Activated naive CD4-positive, alpha-beta T cell treated with anti-CD3 and anti-CD28 coated beads, Interleukin-2, amount 10 ng/mL, durations not matched to agents 7 days and 5 days (primary cell): ENCODE measurements at regions not wholly inside any gene's neighbourhood (a gene's known extent, or its start where the extent isn't known, plus 50 kb on each side); places are given as distances from the start of the nearest gene placed in this dataset.

Experiments
- CTCF ChIA-PET: fragments of 350-600 bp; sonication (Branson Sonifier 250); formaldehyde crosslinking; loops from one replicate; lab custom pipeline; 2021; ENCODE audit warnings: antibody characterized with exemption; lab: Charles Lee
- DNase-seq: peaks from one replicate; pipeline ENCODE4 v3.0.0-alpha.2; 2020
- H3K27ac Mint-ChIP-seq: one replicate; pipeline ENCODE4 v1.8.0; 2021; ENCODE audit warnings: mild to moderate bottlenecking, moderate library complexity, mixed read lengths
- H3K27me3 Mint-ChIP-seq: one replicate; pipeline ENCODE4 v1.8.0; 2021; ENCODE audit warnings: mild to moderate bottlenecking, mixed read lengths
- H3K36me3 Mint-ChIP-seq: one replicate; pipeline ENCODE4 v1.8.0; 2021; ENCODE audit warnings: mixed read lengths
- H3K4me1 Mint-ChIP-seq: one replicate; pipeline ENCODE4 v1.8.0; 2021; ENCODE audit warnings: mixed read lengths
- H3K4me3 Mint-ChIP-seq: one replicate; pipeline ENCODE4 v1.8.0; 2021; ENCODE audit warnings: mild to moderate bottlenecking, moderate library complexity, mixed read lengths
- H3K9me3 Mint-ChIP-seq: one replicate; pipeline ENCODE4 v1.8.0; 2021; ENCODE audit warnings: mixed read lengths

DNA sequence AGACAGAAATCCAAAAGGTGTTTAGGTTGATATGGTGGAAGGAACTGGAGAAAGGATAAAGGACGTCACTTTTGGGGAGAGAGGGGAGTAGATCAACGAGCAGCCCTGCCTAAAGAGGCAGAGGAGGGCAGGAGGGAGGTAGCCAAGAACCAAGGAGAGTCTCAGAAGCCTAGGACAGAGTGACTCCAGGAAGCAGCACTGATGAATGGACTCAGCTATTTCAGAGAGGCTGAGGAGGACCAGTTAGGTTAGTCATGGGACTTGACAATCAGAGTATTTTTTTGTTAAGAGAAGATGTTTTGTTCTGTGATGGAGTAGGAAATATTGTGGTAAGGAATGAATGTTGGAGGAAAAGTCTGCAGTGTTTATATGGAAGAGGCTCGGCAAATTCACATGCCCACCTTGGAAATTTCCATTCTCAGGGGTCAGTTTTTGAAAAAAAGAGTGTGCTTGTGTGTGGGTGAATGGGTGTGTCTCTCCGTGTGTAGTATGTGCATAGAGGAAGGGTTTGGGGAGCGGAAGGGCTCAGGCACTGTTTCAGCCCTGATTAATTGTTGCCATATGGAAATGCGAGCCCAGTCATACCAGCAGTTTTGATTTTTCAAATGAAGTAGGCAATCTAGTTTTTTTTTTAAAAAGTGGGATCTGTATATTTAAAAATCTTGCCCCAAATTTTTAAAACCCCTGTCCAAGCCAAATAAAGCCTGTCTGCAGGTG is 303.6 kb downstream of the SAMD5 start:
- H3K27ac Mint-ChIP-seq: no peak overlapping the region
- no peaks in the 10 kb centered on the region for H3K36me3 Mint-ChIP-seq
- no peak for DNase-seq
- no peak overlapping the region for H3K4me3 Mint-ChIP-seq
- no peaks in the 10 kb centered on the region for H3K9me3 Mint-ChIP-seq
- H3K4me1 Mint-ChIP-seq: no peaks in the 10 kb centered on the region
- CTCF ChIA-PET: no interaction called here
- H3K27me3 Mint-ChIP-seq: no peaks in the 10 kb centered on the region

DNA sequence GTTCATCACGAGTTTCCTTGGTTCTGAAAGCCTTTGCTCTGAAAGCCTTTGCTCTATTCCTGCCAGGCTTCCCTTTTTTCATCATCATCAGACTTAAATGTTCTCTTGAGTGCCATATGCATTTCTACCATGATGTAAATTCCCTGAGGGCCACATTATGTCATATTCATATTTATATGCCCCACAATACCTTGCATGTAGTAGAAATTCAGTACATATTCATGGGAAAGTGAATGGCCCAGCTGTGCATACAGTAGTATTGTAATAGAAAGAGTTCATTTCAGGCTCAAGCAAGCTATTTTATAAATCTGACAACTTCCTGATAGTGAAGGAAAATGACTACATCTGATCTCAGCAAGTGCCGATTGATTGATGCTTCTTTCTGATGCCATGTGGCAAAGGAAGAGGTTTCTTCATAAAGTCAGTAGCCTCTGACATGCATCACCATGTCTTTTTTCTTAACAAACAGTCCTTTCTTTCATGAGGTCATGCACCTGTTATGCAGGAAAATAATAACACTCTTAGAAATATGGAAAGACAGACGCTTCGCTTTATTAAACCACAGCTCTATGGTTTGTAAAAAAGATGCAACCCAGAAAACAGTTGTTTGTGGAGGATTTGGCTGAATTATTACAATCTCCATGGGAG is 308.7 kb downstream of the SAMD5 start:
- no peaks in the 10 kb centered on the region for H3K36me3 Mint-ChIP-seq
- CTCF ChIA-PET: no interaction called here
- no peaks in the 10 kb centered on the region for H3K4me1 Mint-ChIP-seq
- no peak overlapping the region for H3K27ac Mint-ChIP-seq
- no peaks in the 10 kb centered on the region for H3K27me3 Mint-ChIP-seq
- H3K4me3 Mint-ChIP-seq: no peak overlapping the region
- no peaks in the 10 kb centered on the region for H3K9me3 Mint-ChIP-seq
- DNase-seq: no peak

- Mint-ChIP-seq H3K27ac (no peak overlapping the region), H3K4me1 (no peaks in the 10 kb centered on the region), H3K27me3 (no peaks in the 10 kb centered on the region), H3K4me3 (no peak overlapping the region), H3K36me3 (no peaks in the 10 kb centered on the region), H3K9me3 (no peaks in the 10 kb centered on the region)
- DNase-seq: no peak
- CTCF ChIA-PET: no interaction called here
Measured at GRCh38 chr6:147820520-147820919, 312.0 kb downstream of the SAMD5 start.

- Mint-ChIP-seq H3K9me3 (no peaks in the 10 kb centered on the region), H3K27ac (no peak overlapping the region), H3K36me3 (no peaks in the 10 kb centered on the region), H3K4me1 (no peaks in the 10 kb centered on the region), H3K4me3 (no peak overlapping the region), H3K27me3 (no peaks in the 10 kb centered on the region)
- no peak for DNase-seq
- CTCF ChIA-PET: no interaction called here
Measured at GRCh38 chr6:147821295-147821897, 312.9 kb downstream of the SAMD5 start.

DNA sequence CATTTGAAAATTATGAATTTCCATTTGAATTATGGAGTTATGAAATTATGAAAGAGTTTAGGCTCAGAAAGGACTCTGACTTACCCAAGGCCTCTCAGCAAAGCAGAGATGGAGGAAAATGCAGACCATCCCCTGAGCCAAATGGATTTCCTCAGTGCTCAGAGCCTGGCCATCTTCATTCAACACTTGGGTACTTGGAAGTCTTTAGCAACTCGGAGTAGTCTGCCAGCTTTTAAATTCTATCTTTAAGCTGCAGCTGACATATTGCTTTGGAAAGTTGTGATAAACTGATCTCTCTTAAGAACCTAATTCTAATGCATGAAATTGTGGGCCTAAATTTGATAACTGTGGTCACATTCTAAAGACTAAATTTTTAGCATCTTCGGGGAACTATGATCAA is 315.4 kb downstream of the SAMD5 start:
- Mint-ChIP-seq H3K27me3 (no peaks in the 10 kb centered on the region), H3K27ac (no peak overlapping the region)

GRCh38 chr6:147825848-147826247 is 317.4 kb downstream of the SAMD5 start:
- no peaks in the 10 kb centered on the region for H3K36me3 Mint-ChIP-seq
- CTCF ChIA-PET: interaction anchor here (0.7 kb wide), 1 partner anchor 15 kb away, joined by 3 read pairs; no protein-coding TSS in a partner anchor
- no peaks in the 10 kb centered on the region for H3K27me3 Mint-ChIP-seq
- no peak for DNase-seq
- H3K27ac Mint-ChIP-seq: no peak overlapping the region
- no peaks in the 10 kb centered on the region for H3K9me3 Mint-ChIP-seq
- H3K4me3 Mint-ChIP-seq: no peak overlapping the region
- no peaks in the 10 kb centered on the region for H3K4me1 Mint-ChIP-seq

More for the DNA sequence above, 315.4 kb downstream of the SAMD5 start:
- Mint-ChIP-seq H3K36me3 (no peaks in the 10 kb centered on the region), H3K4me3 (no peak overlapping the region), H3K9me3 (no peaks in the 10 kb centered on the region), H3K4me1 (no peaks in the 10 kb centered on the region)
- DNase-seq: no peak
- CTCF ChIA-PET: no interaction called here

GRCh38 chr6:147826698-147827097 is 318.2 kb downstream of the SAMD5 start:
- H3K27ac Mint-ChIP-seq: no peak overlapping the region
- no peaks in the 10 kb centered on the region for H3K9me3 Mint-ChIP-seq
- DNase-seq: no peak
- no peaks in the 10 kb centered on the region for H3K4me1 Mint-ChIP-seq
- CTCF ChIA-PET: no interaction called here
- H3K27me3 Mint-ChIP-seq: no peaks in the 10 kb centered on the region
- no peaks in the 10 kb centered on the region for H3K36me3 Mint-ChIP-seq
- no peak overlapping the region for H3K4me3 Mint-ChIP-seq

DNA sequence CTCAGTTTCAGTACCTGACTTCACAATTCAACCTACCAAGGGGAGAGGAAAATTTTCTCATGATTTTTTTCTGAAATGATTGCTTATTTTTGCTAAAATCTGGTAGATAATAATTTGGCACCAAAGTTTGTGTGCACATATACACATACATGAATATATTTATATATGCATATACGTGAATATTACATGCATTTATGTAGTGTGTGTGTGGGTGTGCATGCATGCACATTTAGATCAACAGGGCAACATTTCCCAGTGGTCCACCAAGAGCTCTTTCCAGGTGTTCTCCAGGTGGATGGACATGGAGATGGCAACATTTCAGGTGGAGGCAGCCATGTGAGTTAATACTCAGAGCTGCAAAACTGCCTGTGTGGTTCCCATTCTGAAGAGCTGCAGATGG is 320.9 kb downstream of the SAMD5 start:
- Mint-ChIP-seq H3K27me3 (no peaks in the 10 kb centered on the region), H3K36me3 (no peaks in the 10 kb centered on the region), H3K9me3 (no peaks in the 10 kb centered on the region), H3K4me1 (no peaks in the 10 kb centered on the region), H3K4me3 (no peak overlapping the region), H3K27ac (no peak overlapping the region)
- CTCF ChIA-PET: no interaction called here
- no peak for DNase-seq

DNA sequence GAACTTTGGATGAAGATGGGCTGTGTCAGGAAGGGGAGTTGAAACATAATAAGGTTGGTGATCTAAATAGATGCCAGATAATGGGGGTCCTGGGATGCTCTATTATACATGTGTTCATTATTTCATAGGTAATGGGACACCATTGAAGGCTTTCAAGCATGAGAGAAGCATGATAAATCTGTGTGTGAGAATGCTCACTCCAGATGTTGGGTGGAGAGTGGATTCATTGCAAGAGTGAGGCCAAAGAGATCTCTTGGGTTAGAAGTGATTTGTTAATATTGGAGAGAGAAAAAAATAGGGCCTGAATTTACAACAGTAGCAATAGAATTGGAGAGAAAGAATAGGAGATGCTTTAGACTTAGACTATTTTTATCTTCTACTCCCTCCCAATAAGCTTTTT is 321.3 kb downstream of the SAMD5 start:
- H3K4me3 Mint-ChIP-seq: no peak overlapping the region
- H3K9me3 Mint-ChIP-seq: no peaks in the 10 kb centered on the region
- H3K27me3 Mint-ChIP-seq: no peaks in the 10 kb centered on the region
- no peaks in the 10 kb centered on the region for H3K36me3 Mint-ChIP-seq
- CTCF ChIA-PET: no interaction called here
- no peaks in the 10 kb centered on the region for H3K4me1 Mint-ChIP-seq
- DNase-seq: no peak
- H3K27ac Mint-ChIP-seq: no peak overlapping the region

DNA sequence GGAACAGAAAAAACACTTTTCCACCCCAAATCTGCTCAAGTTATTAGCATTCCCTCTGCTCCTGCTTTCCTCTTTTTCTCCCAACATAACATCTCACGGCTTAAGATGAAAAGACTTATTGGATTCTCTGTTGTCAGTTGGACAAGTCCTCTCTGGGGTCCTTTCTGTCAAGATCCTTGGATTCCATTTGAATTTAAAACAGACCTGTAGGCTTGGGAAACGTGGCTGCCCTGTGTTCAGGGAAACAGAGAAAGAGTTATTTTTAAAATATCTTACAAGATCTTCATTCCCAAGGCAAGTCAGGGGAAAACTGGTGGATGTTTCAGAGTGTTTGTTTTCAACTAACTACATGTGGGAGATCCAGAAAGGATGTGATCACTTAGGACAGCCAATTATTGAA is 322.9 kb downstream of the SAMD5 start:
- H3K9me3 Mint-ChIP-seq: no peaks in the 10 kb centered on the region
- no peaks in the 10 kb centered on the region for H3K27me3 Mint-ChIP-seq
- no peak overlapping the region for H3K27ac Mint-ChIP-seq
- no peak for DNase-seq
- no peaks in the 10 kb centered on the region for H3K36me3 Mint-ChIP-seq
- H3K4me3 Mint-ChIP-seq: no peak overlapping the region
- H3K4me1 Mint-ChIP-seq: no peaks in the 10 kb centered on the region
- CTCF ChIA-PET: no interaction called here

GRCh38 chr6:147833607-147834006 is 325.1 kb downstream of the SAMD5 start:
- no peaks in the 10 kb centered on the region for H3K27me3 Mint-ChIP-seq
- no peak overlapping the region for H3K4me3 Mint-ChIP-seq
- no peak overlapping the region for H3K27ac Mint-ChIP-seq
- no peaks in the 10 kb centered on the region for H3K9me3 Mint-ChIP-seq
- CTCF ChIA-PET: no interaction called here
- no peaks in the 10 kb centered on the region for H3K4me1 Mint-ChIP-seq
- H3K36me3 Mint-ChIP-seq: no peaks in the 10 kb centered on the region
- no peak for DNase-seq

DNA sequence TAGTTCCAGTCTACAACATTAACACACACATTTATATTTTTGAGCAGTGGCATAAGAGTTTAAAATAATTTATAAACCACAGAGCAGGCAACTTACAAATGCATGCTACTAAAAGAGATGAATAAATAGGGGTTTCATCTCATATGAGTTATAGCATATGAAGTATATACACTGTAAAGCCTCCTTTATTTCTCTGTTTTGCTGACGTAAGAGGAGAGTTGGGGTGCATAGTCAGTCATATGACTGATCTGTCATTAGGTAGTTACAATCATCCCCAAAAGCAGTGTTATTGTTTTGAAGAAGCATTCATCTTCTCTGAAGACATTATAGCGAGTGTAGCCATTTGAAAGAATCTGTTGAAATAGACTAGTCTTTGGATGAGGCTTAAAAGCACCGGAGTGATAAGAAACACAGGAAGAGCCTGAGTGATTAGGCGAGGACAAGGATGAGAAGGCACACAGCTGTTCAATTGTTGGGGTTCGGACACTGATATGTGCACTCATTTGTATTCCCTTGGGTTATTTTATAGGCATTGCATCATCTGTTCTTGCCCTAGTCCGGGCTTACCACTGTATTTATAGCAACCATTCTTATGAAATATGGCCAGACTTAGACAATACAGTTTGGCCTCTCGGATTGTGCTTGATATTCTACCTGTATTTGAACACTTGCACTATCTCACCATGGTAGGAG is 325.7 kb downstream of the SAMD5 start:
- H3K4me3 Mint-ChIP-seq: no peak overlapping the region
- H3K27me3 Mint-ChIP-seq: no peaks in the 10 kb centered on the region
- DNase-seq: no peak
- H3K9me3 Mint-ChIP-seq: no peaks in the 10 kb centered on the region
- CTCF ChIA-PET: no interaction called here
- H3K27ac Mint-ChIP-seq: no peak overlapping the region
- no peaks in the 10 kb centered on the region for H3K4me1 Mint-ChIP-seq
- H3K36me3 Mint-ChIP-seq: no peaks in the 10 kb centered on the region

GRCh38 chr6:147837540-147837939 is 329.1 kb downstream of the SAMD5 start:
- no peak overlapping the region for H3K4me3 Mint-ChIP-seq
- no peak for DNase-seq
- CTCF ChIA-PET: no interaction called here
- H3K27me3 Mint-ChIP-seq: no peaks in the 10 kb centered on the region
- no peaks in the 10 kb centered on the region for H3K36me3 Mint-ChIP-seq
- no peak overlapping the region for H3K27ac Mint-ChIP-seq
- no peaks in the 10 kb centered on the region for H3K9me3 Mint-ChIP-seq
- no peaks in the 10 kb centered on the region for H3K4me1 Mint-ChIP-seq

DNA sequence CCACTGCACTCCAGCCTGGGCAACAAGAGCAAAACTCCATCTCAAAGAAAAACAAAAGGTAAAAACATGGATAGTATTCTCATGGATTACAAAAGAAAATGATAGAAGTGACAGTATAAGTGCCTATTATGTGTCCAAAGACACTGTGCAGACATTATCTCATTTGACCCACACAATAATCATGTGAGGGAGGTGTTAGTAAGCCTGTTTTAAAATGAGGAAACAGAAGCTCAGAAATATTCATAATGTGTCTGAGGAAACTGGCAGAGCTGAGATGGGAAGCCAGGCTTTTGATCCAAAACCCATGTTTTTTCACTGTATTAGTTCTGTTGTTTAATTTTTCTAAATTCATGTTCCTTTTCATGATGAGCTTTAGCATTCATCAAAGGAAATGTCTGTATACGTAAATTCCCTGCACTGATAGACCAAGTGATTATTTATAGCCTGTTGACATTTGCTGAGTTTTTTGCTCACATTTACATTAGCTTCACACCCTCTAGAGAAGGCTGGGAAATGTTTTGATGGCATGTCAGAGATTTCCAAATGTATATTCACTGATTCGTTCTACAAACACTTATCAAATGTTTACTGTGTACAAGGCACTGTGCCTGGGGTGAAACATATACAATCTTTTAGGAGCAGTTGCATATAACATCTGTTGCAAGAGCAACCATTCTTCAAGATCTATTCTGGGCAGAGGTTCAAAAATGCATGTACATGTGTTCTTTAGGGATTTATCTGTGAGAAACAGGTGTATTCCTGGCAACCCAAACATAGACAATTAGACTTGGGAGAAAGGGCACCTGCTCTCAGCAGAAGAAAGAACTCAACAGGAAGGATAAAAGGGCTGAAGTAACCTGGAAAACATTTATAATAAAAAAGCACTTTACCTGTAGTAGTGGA is 331.5 kb downstream of the SAMD5 start:
- Mint-ChIP-seq H3K27ac (no peak overlapping the region), H3K9me3 (no peaks in the 10 kb centered on the region), H3K36me3 (no peaks in the 10 kb centered on the region), H3K27me3 (no peaks in the 10 kb centered on the region), H3K4me1 (no peaks in the 10 kb centered on the region), H3K4me3 (no peak overlapping the region)
- CTCF ChIA-PET: no interaction called here
- DNase-seq: no peak
